GM19351 (cell line): ENCODE measurements at regions not wholly inside any gene's neighbourhood (a gene's known extent, or its start where the extent isn't known, plus 50 kb on each side); places are given as distances from the start of the nearest gene placed in this dataset.
"Not testable (repeated sequence)": the region's sequence is repeated elsewhere in the genome, so short reads cannot be mapped to it uniquely, and the experiment has no call there.

Experiments
- ATAC-seq: cut with Tn5 transposase; IDR thresholded peaks from one replicate; pipeline ENCODE4 v1.9.1; 2021; ENCODE audit warnings: mild to moderate bottlenecking, moderate library complexity; ENCODE audit not compliant: unreplicated experiment

GRCh38 chr5:54404568-54404967 lies 50.9 kb upstream of the HSPB3 start:
- ATAC-seq, result no peak

DNA sequence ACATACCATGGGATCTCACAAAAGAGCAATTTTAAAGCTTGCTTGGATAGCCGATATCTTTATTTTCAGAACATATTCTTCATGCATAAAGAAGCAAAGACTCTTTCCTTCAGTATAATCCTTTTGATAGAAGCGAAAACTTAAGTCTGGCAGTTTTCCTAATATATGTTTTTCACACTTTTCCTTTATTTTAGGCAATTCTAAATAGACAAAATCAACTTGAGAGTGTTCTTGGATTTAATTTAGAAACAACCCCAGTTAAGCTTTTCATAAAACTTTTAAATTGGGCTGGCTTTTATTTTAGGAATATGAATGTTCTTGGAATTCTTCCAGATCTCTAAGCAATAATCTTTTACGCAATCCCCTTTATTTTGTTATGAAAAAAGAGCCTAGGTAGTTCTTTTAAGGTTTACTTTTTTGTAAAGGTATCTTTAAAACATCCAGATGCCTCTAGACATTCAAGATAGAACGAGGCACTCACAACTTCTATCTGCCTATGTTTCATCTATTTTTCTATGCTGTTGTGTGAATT lies 51.5 kb upstream of the HSPB3 start:
- ATAC-seq, result no peak

DNA sequence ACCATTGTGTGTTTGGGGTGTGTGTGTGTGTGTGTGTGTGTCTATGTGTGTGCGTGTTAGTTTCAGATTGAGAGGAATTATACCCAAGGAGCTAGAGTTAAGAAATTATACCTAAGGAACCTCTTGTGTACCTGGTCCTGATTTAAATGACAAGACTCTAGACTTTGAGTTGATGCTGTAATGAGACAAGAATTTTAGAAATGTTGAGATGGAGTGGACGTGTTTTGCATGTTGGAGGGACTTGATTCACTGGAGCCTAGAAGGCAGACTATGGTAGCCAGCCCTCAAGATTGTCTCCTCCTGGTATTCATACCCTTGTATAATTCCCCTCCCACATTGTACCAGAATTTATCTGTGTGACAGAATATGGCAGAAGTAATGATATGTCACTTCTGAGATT lies 52.4 kb upstream of the HSPB3 start:
- no peak for ATAC-seq

- peak; percentile 93 for ATAC-seq
These were observed 54.0 kb upstream of the HSPB3 start for GRCh38 chr5:54401515-54401914.

GRCh38 chr5:54398191-54398590 lies 57.3 kb upstream of the HSPB3 start:
- no peak for ATAC-seq

- ATAC-seq, result no peak
These were observed 58.1 kb upstream of the HSPB3 start for GRCh38 chr5:54397420-54397819.

DNA sequence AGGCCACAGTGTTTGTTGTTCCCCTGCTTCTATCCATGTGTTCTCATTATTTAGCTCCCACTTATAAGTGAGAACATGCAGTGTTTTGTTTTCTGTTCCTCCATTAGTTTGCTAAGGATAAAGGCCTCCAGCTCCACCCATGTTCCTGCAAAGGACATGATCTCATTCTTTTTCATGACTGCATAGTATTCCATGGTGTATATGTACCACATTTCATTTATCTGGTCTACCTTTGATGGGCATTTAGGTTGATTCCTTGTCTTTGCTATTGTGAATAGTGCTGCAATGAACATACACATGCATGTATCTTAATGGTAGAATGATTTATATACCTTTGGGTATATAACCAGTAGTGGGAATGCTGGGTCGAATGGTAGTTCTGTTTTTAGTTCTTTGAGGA lies 62.5 kb upstream of the HSPB3 start:
- ATAC-seq, result not testable (repeated sequence)

DNA sequence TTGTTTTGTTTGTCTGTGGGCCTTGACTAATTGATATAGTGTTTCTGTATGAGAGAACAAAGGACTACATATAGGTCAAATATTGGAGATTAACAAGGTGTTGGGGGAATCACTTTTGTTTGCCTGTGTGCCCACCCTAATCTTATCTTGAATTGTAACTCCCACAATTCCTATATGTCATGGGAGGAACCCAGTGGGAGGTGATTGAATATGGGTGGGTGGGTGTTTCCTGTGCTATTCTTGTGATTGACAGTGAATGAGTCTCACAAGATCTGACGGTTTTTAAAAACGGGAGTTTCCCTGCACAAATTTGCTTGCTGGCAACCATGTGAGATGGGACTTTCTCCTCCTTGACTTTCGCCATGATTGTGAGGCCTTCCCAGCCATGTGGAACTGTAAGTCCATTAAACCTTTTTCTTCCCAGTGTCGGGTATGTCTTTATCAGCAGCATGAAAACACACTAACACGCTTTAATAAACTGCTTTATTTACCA lies 64.9 kb upstream of the HSPB3 start:
- peak; percentile 40 for ATAC-seq

- ATAC-seq, result no peak
These were observed 65.5 kb upstream of the HSPB3 start for GRCh38 chr5:54390015-54390414.

- ATAC-seq, result not testable (repeated sequence)
These were observed 66.1 kb upstream of the HSPB3 start for GRCh38 chr5:54389399-54389798.

GRCh38 chr5:54388811-54389210 lies 66.7 kb upstream of the HSPB3 start:
- ATAC-seq, result no peak

GRCh38 chr5:54388409-54388808 lies 67.1 kb upstream of the HSPB3 start:
- ATAC-seq, result peak; percentile 9

DNA sequence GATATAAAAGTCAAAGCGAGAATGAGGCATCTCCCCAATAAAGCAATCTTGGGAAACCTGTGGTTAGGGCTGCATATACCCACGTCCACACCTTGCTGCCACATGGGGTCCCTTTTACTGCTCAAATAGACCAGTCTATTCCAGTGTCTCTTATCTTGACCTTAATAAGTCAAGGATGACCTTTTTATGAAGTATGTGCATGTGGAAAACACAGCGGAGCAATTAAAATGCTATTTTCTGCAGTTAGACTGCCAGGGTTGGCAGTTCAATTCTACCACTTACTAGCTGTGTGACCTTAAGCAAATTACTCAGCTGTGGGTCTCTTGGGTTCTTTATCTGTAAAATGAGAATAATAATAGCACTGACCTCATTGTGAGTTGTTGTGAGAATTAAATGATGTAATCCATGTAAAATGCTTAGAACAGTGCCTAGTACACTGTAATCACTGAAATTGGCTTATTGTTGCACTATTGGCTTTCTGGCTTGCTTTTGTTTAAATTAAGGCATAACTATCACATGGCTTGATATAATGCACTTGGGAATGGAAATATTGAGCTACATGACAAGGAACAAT lies 67.8 kb upstream of the HSPB3 start:
- peak; percentile 63 for ATAC-seq

GRCh38 chr5:54387031-54387430 lies 68.5 kb upstream of the HSPB3 start:
- no peak for ATAC-seq

- no peak for ATAC-seq
These were observed 69.5 kb upstream of the HSPB3 start for GRCh38 chr5:54385994-54386393.

DNA sequence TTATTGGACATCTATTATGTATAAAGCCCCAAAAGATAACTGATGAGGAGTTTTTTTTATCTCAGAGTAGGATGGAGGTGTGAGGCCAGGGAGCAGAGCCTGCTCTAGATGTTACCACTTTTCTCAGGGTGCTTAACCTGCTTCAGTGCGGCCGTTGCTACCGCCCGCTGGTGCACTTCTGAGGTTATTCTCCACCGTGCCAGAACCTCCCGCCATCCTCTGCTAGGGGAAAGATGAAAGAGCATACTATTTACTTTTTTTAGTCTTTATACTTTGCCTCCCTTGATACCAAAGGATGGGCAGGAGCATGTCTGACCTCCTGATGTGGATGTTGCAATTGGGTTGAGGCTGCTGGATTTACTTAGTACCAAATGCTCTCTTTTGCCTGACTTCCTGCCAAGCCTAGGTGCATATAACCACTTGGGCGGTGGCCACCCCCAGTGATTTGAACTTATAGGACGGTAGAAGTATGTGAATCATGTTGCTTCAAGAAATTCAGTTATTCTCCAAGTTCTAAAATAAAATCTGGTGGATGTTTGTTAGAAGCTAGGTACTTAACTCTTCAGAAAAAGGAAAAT lies 71.1 kb upstream of the HSPB3 start:
- no peak for ATAC-seq

GRCh38 chr5:54383941-54384340 lies 71.6 kb upstream of the HSPB3 start:
- ATAC-seq, result no peak

GRCh38 chr5:54383225-54383901 lies 72.1 kb upstream of the HSPB3 start:
- ATAC-seq, result no peak

GRCh38 chr5:54381319-54381718 lies 70.9 kb upstream of the ARL15 start:
- ATAC-seq, result not testable (repeated sequence)

GRCh38 chr5:54379590-54379989 lies 69.2 kb upstream of the ARL15 start:
- ATAC-seq, result no peak

GRCh38 chr5:54378707-54379106 lies 68.3 kb upstream of the ARL15 start:
- ATAC-seq, result no peak

- ATAC-seq, result not testable (repeated sequence)
These were observed 67.0 kb upstream of the ARL15 start for GRCh38 chr5:54377339-54377738.
